Coronary artery (tissue), 2 donors: ENCODE measurements at regions not wholly inside any gene's neighbourhood (a gene's known extent, or its start where the extent isn't known, plus 50 kb on each side); places are given as distances from the start of the nearest gene placed in this dataset.

Experiments used
- DNase-seq: peaks from one replicate; pipeline ENCODE4 v3.0.0-alpha.2; 2017; ENCODE audit warnings: low spot score
- H3K27ac ChIP-seq, 2 donors: fragments of 200-600 bp; sonication (generic); one replicate each; pipeline ENCODE4 v1.5.1; 2016 to 2019
- H3K4me3 ChIP-seq: fragments of 200-600 bp; sonication (generic); 2 replicates; pipeline ENCODE4 v1.5.1; 2016; ENCODE audit warnings: mild to moderate bottlenecking, moderate library complexity
- CTCF ChIP-seq: fragments of 200-600 bp; sonication (generic); IDR thresholded peaks from one replicate; pipeline ENCODE4 v1.5.1; 2019; ENCODE audit warnings: antibody characterized with exemption

- Histone ChIP-seq H3K4me3 (no peak overlapping the region), H3K27ac (no peak overlapping the region)
- DNase-seq, result no peak
- no peak for TF ChIP-seq CTCF
These were observed 283.3 kb upstream of the ANKRD55 start for GRCh38 chr5:56516441-56516840.

- no peak for TF ChIP-seq CTCF
- DNase-seq, result no peak
- Histone ChIP-seq H3K4me3 (no peak overlapping the region), H3K27ac (no peak overlapping the region)
These were observed 282.9 kb upstream of the ANKRD55 start for GRCh38 chr5:56516035-56516434.

- H3K27ac ChIP-seq, result no peak overlapping the region
- DNase-seq, result no peak
- no peak overlapping the region for H3K4me3 ChIP-seq
- no peak for TF ChIP-seq CTCF
These were observed 281.9 kb upstream of the ANKRD55 start for GRCh38 chr5:56515011-56515410.

- no peak overlapping the region for H3K27ac ChIP-seq
- no peak overlapping the region for H3K4me3 ChIP-seq
- no peak for TF ChIP-seq CTCF
- DNase-seq, result no peak
These were observed 281.1 kb upstream of the ANKRD55 start for GRCh38 chr5:56514245-56514644.

- DNase-seq, result no peak
- no peak overlapping the region for H3K27ac ChIP-seq
- H3K4me3 ChIP-seq, result no peak overlapping the region
- TF ChIP-seq CTCF, result no peak
These were observed 280.0 kb upstream of the ANKRD55 start for GRCh38 chr5:56513141-56513540.

GRCh38 chr5:56512313-56512996, 279.3 kb upstream of the ANKRD55 start:
- no peak overlapping the region for H3K4me3 ChIP-seq
- no peak for TF ChIP-seq CTCF
- peak; percentile 85 for DNase-seq
- peak overlapping the region in 1 of 2 donors; percentile 44 for H3K27ac ChIP-seq

- no peak for DNase-seq
- no peak for TF ChIP-seq CTCF
- no peak overlapping the region for H3K27ac ChIP-seq
- H3K4me3 ChIP-seq, result no peak overlapping the region
These were observed 278.3 kb upstream of the ANKRD55 start for GRCh38 chr5:56511326-56511841.
